ENCODE measurements at regions not wholly inside any gene's neighbourhood (a gene's known extent, or its start where the extent isn't known, plus 50 kb on each side); places are given as distances from the start of the nearest gene placed in this dataset.
"Not testable (repeated sequence)": the region's sequence is repeated elsewhere in the genome, so short reads cannot be mapped to it uniquely, and the experiment has no call there.

- DNase-seq, result no peak
Observed at GRCh38 chr2:56515399-56515798, 331.6 kb downstream of the CCDC85A start.

GRCh38 chr2:56519806-56520205 is 336.0 kb downstream of the CCDC85A start:
- DNase-seq, result no peak

- DNase-seq, result no peak
Observed at GRCh38 chr2:56522605-56523089, 338.9 kb downstream of the CCDC85A start.

GRCh38 chr2:56523816-56524215 is 340.0 kb downstream of the CCDC85A start:
- DNase-seq, result no peak

GRCh38 chr2:56531668-56532420 is 348.1 kb downstream of the CCDC85A start:
- DNase-seq, result no peak

- DNase-seq, result no peak
Observed at GRCh38 chr2:56534321-56534720, 350.5 kb downstream of the CCDC85A start.

GRCh38 chr2:56537756-56538155 is 354.0 kb downstream of the CCDC85A start:
- no peak for DNase-seq

- no peak for DNase-seq
Observed at GRCh38 chr2:56539618-56540017, 355.8 kb downstream of the CCDC85A start.

GRCh38 chr2:56540467-56540866 is 356.7 kb downstream of the CCDC85A start:
- DNase-seq, result no peak

GRCh38 chr2:56540916-56541315 is 357.1 kb downstream of the CCDC85A start:
- DNase-seq, result no peak

GRCh38 chr2:56542213-56542612 is 358.4 kb downstream of the CCDC85A start:
- no peak for DNase-seq

- no peak for DNase-seq
Observed at GRCh38 chr2:56565143-56565542, 381.4 kb downstream of the CCDC85A start.

- DNase-seq, result no peak
Observed at GRCh38 chr2:56571074-56571473, 387.3 kb downstream of the CCDC85A start.

GRCh38 chr2:56576001-56576400 is 392.2 kb downstream of the CCDC85A start:
- no peak for DNase-seq

GRCh38 chr2:56580242-56580641 is 396.5 kb downstream of the CCDC85A start:
- no peak for DNase-seq

GRCh38 chr2:56582570-56582969 is 398.8 kb downstream of the CCDC85A start:
- DNase-seq, result no peak

- no peak for DNase-seq
Observed at GRCh38 chr2:56583796-56584315, 400.1 kb downstream of the CCDC85A start.

GRCh38 chr2:56587456-56587855 is 403.7 kb downstream of the CCDC85A start:
- DNase-seq, result no peak

GRCh38 chr2:56589194-56589593 is 405.4 kb downstream of the CCDC85A start:
- no peak for DNase-seq

- DNase-seq, result no peak
Observed at GRCh38 chr2:56589835-56590234, 406.0 kb downstream of the CCDC85A start.

GRCh38 chr2:56590611-56591010 is 406.8 kb downstream of the CCDC85A start:
- no peak for DNase-seq

GRCh38 chr2:56606086-56606485 is 422.3 kb downstream of the CCDC85A start:
- DNase-seq, result not testable (repeated sequence)

GRCh38 chr2:56613254-56613653 is 429.5 kb downstream of the CCDC85A start:
- DNase-seq, result no peak

- no peak for DNase-seq
Observed at GRCh38 chr2:56613920-56614319, 430.1 kb downstream of the CCDC85A start.

GRCh38 chr2:56615760-56616159 is 432.0 kb downstream of the CCDC85A start:
- DNase-seq, result no peak
